HG03039 (cell line): ENCODE measurements at regions not wholly inside any gene's neighbourhood (a gene's known extent, or its start where the extent isn't known, plus 50 kb on each side); places are given as distances from the start of the nearest gene placed in this dataset.
"Not testable (repeated sequence)": the region's sequence is repeated elsewhere in the genome, so short reads cannot be mapped to it uniquely, and the experiment has no call there.

Experiments used
- ATAC-seq: cut with Tn5 transposase; IDR thresholded peaks from one replicate; pipeline ENCODE4 v1.9.1; 2021; ENCODE audit warnings: mild to moderate bottlenecking, moderate library complexity; ENCODE audit not compliant: unreplicated experiment

DNA sequence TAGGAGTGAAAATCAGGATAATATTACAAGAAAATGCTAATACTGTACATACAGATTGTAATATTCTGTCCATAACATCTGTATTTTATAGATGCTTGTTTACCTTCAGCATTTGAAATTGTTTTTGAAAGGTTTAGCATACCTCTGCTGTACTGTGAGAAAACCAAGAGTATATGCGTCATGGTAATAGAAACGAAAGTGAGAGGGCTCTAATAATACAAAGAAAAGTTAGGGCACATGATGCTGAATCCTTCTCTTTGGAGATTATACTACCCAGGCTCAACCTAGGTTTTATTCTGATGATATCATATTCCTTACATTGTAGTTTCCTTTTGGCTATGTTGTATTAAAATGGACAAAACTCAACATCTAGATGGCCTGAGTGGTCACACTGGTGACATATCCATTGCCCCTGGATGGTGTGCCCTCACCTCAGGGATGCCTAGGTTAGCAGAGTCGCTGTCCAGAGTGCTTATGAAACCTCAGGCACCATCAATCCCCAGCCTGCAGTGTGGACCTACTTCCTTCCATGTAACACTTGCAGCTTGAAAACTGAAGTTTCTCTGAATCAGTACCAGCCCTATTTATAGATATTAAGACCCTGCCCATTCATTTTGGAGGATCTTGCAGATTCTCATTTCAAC is 253.7 kb downstream of the KCTD12 start:
- ATAC-seq: no peak

- ATAC-seq: no peak
These were observed 255.5 kb downstream of the KCTD12 start for GRCh38 chr13:76630629-76631230.

GRCh38 chr13:76622315-76623040 is 263.7 kb downstream of the KCTD12 start:
- no peak for ATAC-seq

DNA sequence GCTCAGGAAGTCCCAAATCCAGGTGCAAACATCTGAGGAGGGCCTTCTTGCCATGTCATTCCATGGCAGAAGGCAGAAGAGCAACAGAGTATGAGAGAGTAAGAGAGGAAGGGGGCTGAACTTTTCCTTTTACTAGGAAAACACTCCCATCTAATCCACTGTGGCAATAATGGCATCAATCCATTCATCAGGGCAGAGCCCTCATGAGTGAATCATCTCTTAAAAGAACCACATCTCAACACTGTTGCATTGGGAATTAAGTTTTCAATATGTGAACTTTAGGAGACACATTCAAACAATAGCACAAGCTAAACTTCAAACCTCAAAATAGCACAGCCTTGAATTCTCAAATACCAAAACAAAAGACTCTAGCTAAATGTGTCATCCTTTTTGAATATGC is 264.5 kb downstream of the KCTD12 start:
- no peak for ATAC-seq

DNA sequence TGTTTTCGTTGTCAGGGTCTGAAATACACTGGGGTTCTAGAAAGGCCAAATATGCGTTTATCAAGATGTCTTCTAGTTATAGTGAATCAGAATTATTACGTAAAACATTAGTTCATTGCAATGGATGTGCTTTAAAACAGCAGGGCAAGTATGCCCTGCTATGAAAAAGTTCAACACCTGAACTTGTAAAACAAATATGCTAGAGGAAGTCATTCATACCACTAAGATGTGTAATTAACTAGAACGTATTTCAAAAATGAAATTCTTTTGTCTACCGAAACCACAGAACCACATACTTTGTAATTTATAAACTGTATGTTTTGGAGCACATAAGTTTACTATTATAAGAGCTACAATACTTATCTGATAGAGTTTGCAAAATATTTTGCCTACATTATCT is 266.2 kb downstream of the KCTD12 start:
- ATAC-seq: no peak

- no peak for ATAC-seq
These were observed 266.6 kb downstream of the KCTD12 start for GRCh38 chr13:76619631-76620030.

DNA sequence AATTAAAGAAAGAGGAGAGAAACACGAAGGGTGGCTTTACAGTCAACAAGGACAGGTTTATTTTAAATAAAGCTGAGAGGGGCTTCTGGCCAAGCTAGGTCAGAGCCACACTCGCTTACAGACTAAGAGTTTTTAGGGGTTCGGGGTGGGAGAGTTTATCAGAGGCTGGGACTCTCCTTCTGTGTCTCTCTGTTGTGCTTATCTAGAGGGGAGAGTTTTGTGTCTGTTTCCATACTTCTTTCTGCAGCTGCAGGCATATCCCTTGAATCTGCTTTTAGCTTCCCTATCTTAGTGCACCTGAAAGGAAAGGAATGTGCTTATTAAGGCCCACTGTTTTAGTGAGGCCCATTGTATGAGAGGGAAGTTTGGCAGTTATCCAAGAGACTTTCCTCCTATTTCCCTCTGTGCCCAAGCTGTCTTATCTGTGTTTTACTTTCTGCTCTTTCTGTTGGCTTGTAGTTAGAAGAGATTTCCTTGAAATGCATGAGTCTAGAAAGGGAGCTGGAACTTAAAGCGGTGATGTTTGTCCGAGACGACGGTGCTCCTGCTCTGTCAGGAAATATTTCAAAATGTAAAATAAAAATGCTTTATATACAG is 275.3 kb downstream of the KCTD12 start:
- ATAC-seq: no peak

GRCh38 chr13:76609643-76610042 is 276.6 kb downstream of the KCTD12 start:
- no peak for ATAC-seq

DNA sequence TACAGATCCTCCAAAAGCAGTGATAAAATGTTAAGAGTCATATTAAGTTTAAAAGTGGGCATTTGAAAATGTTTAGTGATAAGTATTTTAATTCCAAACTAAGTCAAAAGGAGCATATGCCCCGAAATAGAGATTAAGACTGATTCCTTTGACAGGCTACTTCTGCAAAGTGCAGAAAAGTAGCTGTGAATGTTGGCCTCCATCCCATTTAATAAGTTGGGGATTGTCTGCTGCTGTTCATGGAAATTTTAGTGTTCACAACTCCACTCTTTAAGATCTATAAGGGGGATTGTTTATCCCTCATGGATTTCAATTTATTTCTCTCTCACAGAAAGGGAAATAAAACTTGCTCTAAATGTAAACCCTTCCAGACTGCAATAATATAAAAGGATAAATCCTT is 278.3 kb downstream of the KCTD12 start:
- ATAC-seq: no peak

- no peak for ATAC-seq
These were observed 286.1 kb downstream of the KCTD12 start for GRCh38 chr13:76600081-76600480.

GRCh38 chr13:76597868-76598267 is 288.3 kb downstream of the KCTD12 start:
- no peak for ATAC-seq

DNA sequence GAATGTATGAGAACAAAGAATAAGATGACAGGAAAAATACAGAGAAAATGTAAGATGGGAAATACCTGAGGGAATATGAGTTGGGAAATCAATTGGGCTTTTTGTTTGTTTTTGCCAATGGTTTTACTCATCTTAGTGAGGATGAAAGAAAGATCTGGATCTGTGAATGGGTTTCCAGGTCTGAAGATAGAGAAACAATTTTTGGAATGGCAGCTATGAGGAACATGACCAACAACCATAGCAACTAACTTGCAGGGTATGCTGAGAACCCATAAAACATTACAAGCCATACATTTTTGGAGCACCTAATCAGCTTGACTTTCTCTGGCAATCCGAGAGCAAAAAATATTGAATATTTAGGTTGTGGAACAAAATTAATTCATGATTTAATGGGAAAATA is 290.0 kb downstream of the KCTD12 start:
- ATAC-seq: no peak

DNA sequence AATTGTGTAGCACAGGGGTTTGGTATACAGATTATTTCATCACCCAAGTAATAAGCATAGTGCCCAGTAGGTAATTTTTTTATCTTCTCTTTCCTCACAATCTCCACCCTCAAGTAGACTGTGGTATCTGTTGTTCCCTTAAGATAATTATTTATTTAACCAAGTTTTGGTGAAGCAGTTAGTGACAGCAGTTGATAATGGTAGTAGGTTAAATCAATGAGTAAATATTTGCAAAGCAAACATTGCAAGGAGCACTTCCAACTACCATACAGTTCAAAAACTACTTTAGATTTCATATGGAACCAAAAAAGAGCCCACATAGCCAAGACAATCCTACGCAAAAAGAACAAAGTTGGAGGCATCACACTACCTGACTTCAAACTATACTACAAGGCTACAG is 291.8 kb downstream of the KCTD12 start:
- ATAC-seq: no peak

DNA sequence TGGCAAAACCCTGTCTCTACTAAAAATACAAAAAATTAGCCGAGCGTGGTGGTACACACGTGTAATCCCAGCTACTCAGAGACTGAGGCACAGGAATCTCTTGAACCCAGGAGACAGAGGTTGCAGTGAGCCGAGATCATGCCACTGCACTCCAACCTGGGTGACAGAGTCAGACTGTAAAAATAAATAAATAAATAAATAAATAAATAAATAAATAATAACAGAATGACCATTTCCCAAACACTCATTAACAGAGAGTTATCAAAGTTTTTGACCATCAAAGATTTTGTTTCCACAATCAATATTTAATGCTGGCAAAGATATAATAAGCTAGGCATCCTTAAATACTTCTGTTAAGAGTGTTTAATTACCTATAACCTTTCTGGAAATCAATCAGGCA is 299.4 kb downstream of the KCTD12 start:
- ATAC-seq: no peak

GRCh38 chr13:76579701-76580100 is 306.5 kb downstream of the KCTD12 start:
- no peak for ATAC-seq

- not testable (repeated sequence) for ATAC-seq
These were observed 310.6 kb downstream of the KCTD12 start for GRCh38 chr13:76575634-76576033.

DNA sequence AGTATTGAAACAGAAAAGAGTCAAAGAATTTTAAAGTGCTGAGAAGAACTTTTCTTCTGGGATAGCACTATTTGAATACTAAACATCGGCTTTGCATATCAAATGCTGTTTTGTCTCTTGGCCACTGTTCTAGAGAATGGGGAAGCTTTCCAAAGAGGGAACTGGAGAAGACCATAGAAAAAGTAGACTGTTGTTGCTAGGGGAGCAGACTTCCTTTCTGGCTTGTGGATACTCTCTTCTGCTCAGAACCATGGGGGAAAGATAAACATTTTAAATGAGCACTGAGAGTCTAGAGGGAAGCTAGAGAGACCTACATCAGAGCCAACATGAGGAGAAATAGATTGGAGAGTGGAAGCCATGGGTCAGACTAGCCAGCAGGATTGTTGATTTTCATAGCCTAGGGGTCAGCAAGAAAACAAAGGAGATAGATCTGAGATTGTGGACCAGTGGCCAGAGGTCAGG is 315.7 kb downstream of the KCTD12 start:
- ATAC-seq: no peak

DNA sequence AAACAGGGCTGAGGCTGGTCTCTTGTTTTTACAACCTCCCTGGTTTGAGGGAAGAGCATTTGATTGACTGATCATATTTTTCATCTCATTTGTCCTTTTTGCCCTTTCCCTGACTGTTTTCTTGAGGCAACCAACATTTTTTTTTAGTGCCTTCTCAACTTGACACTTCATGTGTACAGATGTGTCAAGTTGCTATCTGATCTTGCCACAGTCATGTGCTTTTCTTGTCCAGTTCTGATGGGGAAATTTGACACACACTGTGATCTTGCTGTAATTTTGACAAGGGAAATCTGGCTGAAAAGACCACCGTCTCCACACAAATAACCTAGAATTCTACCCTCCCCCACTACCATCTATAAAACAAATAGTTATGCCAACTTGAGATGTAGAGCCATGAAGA is 329.6 kb downstream of the KCTD12 start:
- ATAC-seq: no peak

DNA sequence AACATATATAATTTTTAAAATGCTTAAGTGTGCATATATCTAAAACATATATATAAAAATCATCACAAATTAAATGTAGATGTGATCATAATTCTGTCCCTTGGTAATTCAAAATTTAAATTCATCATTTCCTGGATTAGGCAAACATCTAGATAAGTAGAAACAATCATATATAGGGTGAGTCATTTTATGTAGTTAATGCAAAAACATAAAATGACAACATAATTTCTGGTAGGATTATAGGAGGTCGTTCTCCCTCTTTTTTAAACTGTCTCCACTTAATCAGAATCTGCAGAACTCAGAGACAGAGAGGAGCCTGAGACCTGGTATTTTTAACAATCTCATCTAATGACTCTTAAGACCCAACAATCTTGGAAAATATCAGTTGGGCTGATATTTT is 333.4 kb downstream of the KCTD12 start:
- ATAC-seq: no peak

DNA sequence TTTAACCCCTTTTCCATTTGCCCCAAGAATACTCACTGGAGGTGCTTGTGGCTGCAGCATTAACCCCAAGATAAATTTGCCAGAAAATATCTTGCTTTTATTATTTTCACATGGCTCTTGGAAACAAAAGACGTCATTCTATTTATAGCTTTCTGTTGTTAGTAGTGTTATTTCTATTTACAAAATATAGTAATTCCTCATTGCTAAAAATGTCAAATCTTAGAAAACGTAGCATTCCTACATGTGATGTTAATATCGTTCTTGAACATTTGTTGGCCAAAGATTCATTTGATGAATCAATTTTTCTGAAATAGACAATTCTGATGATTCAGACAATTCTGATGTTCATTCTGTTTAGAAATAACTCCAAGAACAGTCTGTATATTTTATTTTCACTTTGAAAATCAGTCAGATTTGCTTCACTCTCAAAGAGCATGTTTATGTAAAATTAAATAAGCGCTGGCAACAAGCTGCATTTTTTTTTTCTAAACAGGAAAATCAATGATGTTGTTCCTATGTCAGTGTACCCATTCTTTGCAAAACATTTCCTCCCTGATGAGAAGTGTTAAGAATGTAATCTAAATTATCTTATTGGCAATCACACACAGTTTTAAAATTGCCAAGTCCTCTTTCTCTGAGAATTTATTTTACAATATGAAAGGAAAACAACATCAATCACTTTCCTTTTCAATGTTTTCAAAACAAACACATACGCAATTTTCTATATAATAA is 334.0 kb downstream of the KCTD12 start:
- no peak for ATAC-seq

- no peak for ATAC-seq
These were observed 344.0 kb downstream of the KCTD12 start for GRCh38 chr13:76542176-76542575.
